ENCODE measurements at regions not wholly inside any gene's neighbourhood (a gene's known extent, or its start where the extent isn't known, plus 50 kb on each side); places are given as distances from the start of the nearest gene placed in this dataset.

GRCh38 chr9:129339539-129340157, 161.6 kb upstream of the IER5L start:
- H3K36me3 ChIP-seq = no peaks in the 10 kb centered on the region
- ATAC-seq (ENCODE audit: low FRiP score in 2 of 2) (no peak), DNase-seq (no peak)
- peak overlapping the region in 3 of 4 donors; percentile 46 to 70 (median 64) for H3K27ac ChIP-seq
- H3K4me3 ChIP-seq = no peak overlapping the region
- TF ChIP-seq EP300 (IDR thresholded peaks at IDR 0.05) (no peak), POLR2A (IDR thresholded peaks at IDR 0.05) (no peak), CTCF (IDR thresholded peaks at IDR 0.05) (no peak), POLR2AphosphoS5 (IDR thresholded peaks at IDR 0.05) (no peak)
- WGBS, 2 donors = 96% methylated on average over 3 of the region's 3 CpGs
- no peaks in the 10 kb centered on the region for H3K27me3 ChIP-seq
- no peaks in the 10 kb centered on the region for H3K9me3 ChIP-seq
- peaks cover 36 to 54% (median 51%) of the 10 kb centered on the region in 4 donors for H3K4me1 ChIP-seq

GRCh38 chr9:129338724-129339430, 160.8 kb upstream of the IER5L start:
- Histone ChIP-seq H3K4me1 (peaks cover 44 to 58% (median 55%) of the 10 kb centered on the region in 4 donors), H3K27me3 (no peaks in the 10 kb centered on the region), H3K27ac (peak overlapping the region in 3 of 4 donors; percentile 46 to 70 (median 64)), H3K4me3 (no peak overlapping the region), H3K9me3 (no peaks in the 10 kb centered on the region), H3K36me3 (no peaks in the 10 kb centered on the region)
- 41 to 74% methylated on average over 14 to 19 of the region's 19 CpGs for WGBS, 2 donors
- ATAC-seq (ENCODE audit: low FRiP score in 2 of 2) (no peak), DNase-seq (peak in 1 of 2 donors; percentile 66)
- no peak for TF ChIP-seq EP300 (IDR thresholded peaks at IDR 0.05)
- no peak for TF ChIP-seq CTCF (IDR thresholded peaks at IDR 0.05)
- peak in 1 of 4 donors; percentile 45 for TF ChIP-seq POLR2A (IDR thresholded peaks at IDR 0.05)
- peak in 1 of 2 donors; percentile 9 for TF ChIP-seq POLR2AphosphoS5 (IDR thresholded peaks at IDR 0.05)

DNA sequence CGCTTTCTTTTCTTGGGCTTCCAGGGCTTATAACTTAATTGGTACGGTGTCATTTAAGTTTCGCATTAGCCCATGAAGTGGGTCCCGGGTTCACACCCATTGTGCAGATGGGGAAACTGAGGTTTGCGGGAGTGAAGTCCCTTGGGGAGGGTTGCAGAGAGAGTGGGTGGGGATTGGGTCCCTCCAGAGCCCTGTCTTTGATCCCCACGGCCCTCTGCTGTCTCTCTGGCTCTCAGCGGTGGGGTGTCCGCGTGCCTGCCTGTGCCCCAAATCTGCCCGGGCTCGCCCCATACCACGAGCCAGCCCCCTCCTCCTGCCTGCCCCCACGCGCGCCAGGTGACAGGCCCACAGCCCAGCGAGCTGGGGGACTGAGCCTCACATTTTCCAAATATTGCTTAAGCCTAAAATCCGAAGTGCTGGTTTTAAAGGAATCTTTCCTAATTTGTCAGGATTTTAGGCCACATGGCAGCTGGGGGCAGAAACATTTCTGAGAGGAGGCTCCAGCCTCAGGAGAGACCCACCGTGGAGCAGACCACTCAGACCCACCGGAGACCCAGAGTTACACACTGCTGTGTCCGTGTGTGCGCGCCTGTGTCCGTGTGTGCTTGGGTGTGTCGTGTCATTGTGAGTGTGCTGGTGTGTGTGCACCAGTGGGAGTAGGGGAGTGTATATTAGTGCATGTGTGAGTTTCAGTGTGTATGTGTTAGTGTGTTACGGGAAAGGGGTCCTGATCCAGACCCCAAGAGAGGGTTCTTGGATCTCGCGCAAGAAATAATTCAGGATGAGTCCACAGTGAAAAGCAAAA, 159.5 kb upstream of the IER5L start:
- H3K27ac ChIP-seq = peak overlapping the region; percentile 88 to 94 (median 90)
- ATAC-seq (ENCODE audit: low FRiP score in 2 of 2) = no peak
- H3K9me3 ChIP-seq = no peaks in the 10 kb centered on the region
- H3K4me1 ChIP-seq = peaks cover 49 to 59% (median 56%) of the 10 kb centered on the region in 4 donors
- TF ChIP-seq POLR2AphosphoS5 (IDR thresholded peaks at IDR 0.05) (peak in 1 of 2 donors; percentile 15), POLR2A (IDR thresholded peaks at IDR 0.05) (peak in 1 of 4 donors; percentile 7), CTCF (IDR thresholded peaks at IDR 0.05) (no peak)
- H3K27me3 ChIP-seq = no peaks in the 10 kb centered on the region
- WGBS, 2 donors = 83 to 84% methylated on average over 16 to 27 of the region's 27 CpGs
- DNase-seq = no peak
- no peaks in the 10 kb centered on the region for H3K36me3 ChIP-seq
- H3K4me3 ChIP-seq = peak overlapping the region in 3 of 4 donors; percentile 27 to 49 (median 44)

DNA sequence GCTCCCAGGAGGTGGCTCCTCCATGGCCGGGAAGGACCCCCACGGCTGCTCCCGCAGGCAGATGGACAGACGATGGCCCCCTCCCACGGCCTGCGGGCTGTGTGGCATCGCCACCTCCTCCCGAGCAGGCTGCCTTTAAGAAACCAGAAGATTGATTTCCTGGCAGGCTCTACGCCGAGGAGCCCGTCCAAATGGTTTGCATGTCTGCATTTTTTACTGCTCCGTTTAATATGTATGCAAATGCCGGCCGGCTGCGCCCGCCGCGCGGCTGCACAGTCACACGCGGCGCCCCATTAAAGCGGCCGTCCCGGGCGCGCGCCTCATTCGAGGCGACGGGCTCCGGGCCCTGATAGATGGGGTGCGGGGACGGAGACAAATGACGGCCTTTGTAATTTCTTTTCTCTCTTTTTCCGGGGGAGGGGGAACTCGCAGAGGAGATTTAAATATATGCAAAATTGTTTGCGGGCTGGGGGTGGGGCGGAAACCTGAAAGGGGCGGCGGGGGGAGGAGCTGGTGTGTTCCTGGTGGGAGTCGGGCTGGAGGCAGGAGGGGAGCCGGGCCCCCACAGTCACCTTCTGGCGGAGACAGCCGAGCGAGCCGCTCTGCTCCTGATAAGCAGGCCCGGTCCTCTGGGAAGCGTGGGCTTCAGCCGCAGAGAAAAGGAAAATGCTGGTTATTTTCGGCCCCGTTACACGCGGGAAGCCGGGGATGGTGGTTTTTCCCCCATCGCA, 158.7 kb upstream of the IER5L start:
- H3K27ac ChIP-seq = peak overlapping the region; percentile 88 to 94 (median 90)
- H3K27me3 ChIP-seq = no peaks in the 10 kb centered on the region
- ATAC-seq (ENCODE audit: low FRiP score in 2 of 2) (peak in 1 of 2 donors; percentile 1), DNase-seq (peak; percentile 59 to 90)
- no peaks in the 10 kb centered on the region for H3K36me3 ChIP-seq
- H3K4me1 ChIP-seq = peaks cover 49 to 59% (median 56%) of the 10 kb centered on the region in 4 donors
- H3K4me3 ChIP-seq = peak overlapping the region in 3 of 4 donors; percentile 27 to 49 (median 44)
- no peaks in the 10 kb centered on the region for H3K9me3 ChIP-seq
- peak in 1 of 4 donors; percentile 22 for TF ChIP-seq POLR2A (IDR thresholded peaks at IDR 0.05)
- no peak for TF ChIP-seq EP300 (IDR thresholded peaks at IDR 0.05)
- WGBS, 2 donors = 15 to 22% methylated on average over 41 to 55 of the region's 56 CpGs
